GM19043 (cell line): ENCODE measurements at regions not wholly inside any gene's neighbourhood (a gene's known extent, or its start where the extent isn't known, plus 50 kb on each side); places are given as distances from the start of the nearest gene placed in this dataset.

Experiments used
- ATAC-seq: cut with Tn5 transposase; IDR thresholded peaks from one replicate; pipeline ENCODE4 v1.9.1; 2021; ENCODE audit warnings: low read depth; ENCODE audit not compliant: unreplicated experiment

GRCh38 chr2:12296915-12297314 lies 419.8 kb upstream of the TRIB2 start:
- no peak for ATAC-seq

- ATAC-seq: no peak
These were observed 418.4 kb upstream of the TRIB2 start for GRCh38 chr2:12298352-12298751.

- ATAC-seq: no peak
These were observed 417.3 kb upstream of the TRIB2 start for GRCh38 chr2:12299431-12299830.

- ATAC-seq: no peak
These were observed 416.6 kb upstream of the TRIB2 start for GRCh38 chr2:12300019-12300602.

GRCh38 chr2:12300927-12301326 lies 415.8 kb upstream of the TRIB2 start:
- ATAC-seq: no peak

- ATAC-seq: no peak
These were observed 414.6 kb upstream of the TRIB2 start for GRCh38 chr2:12302140-12302539.

- no peak for ATAC-seq
These were observed 414.0 kb upstream of the TRIB2 start for GRCh38 chr2:12302691-12303090.

GRCh38 chr2:12303181-12304030 lies 413.3 kb upstream of the TRIB2 start:
- ATAC-seq: no peak

- no peak for ATAC-seq
These were observed 412.1 kb upstream of the TRIB2 start for GRCh38 chr2:12304564-12305171.

- no peak for ATAC-seq
These were observed 410.8 kb upstream of the TRIB2 start for GRCh38 chr2:12305931-12306330.

- no peak for ATAC-seq
These were observed 406.3 kb upstream of the TRIB2 start for GRCh38 chr2:12310399-12310798.

- ATAC-seq: no peak
These were observed 403.1 kb upstream of the TRIB2 start for GRCh38 chr2:12313445-12314126.

GRCh38 chr2:12314127-12314760 lies 402.5 kb upstream of the TRIB2 start:
- no peak for ATAC-seq

- ATAC-seq: no peak
These were observed 401.5 kb upstream of the TRIB2 start for GRCh38 chr2:12315224-12315623.

- no peak for ATAC-seq
These were observed 400.3 kb upstream of the TRIB2 start for GRCh38 chr2:12316476-12316875.

GRCh38 chr2:12317286-12317685 lies 399.4 kb upstream of the TRIB2 start:
- no peak for ATAC-seq

GRCh38 chr2:12317814-12318426 lies 398.8 kb upstream of the TRIB2 start:
- no peak for ATAC-seq

- no peak for ATAC-seq
These were observed 398.2 kb upstream of the TRIB2 start for GRCh38 chr2:12318427-12319057.

GRCh38 chr2:12320027-12320734 lies 396.6 kb upstream of the TRIB2 start:
- ATAC-seq: no peak
